IPS DF 6.9 (cell line): ENCODE measurements at regions not wholly inside any gene's neighbourhood (a gene's known extent, or its start where the extent isn't known, plus 50 kb on each side); places are given as distances from the start of the nearest gene placed in this dataset.

Source experiments
- DNase-seq: peaks from one replicate; pipeline ENCODE4 v3.0.0-alpha.2; 2013; ENCODE audit warnings: low read depth, low spot score
- H3K27ac ChIP-seq: one replicate; pipeline ENCODE4 v1.5.1; 2013; ENCODE audit warnings: low read length, control low read depth
- H3K27me3 ChIP-seq: 2 replicates; pipeline ENCODE4 v1.6.1; 2013; ENCODE audit warnings: mild to moderate bottlenecking, low read length; ENCODE audit not compliant: control insufficient read depth, insufficient read depth
- H3K36me3 ChIP-seq: 2 replicates; pipeline ENCODE4 v1.6.1; 2013; ENCODE audit warnings: low read length; ENCODE audit not compliant: control insufficient read depth, insufficient read depth
- H3K4me1 ChIP-seq: 2 replicates; pipeline ENCODE4 v1.6.1; 2013; ENCODE audit warnings: low read length; ENCODE audit not compliant: control insufficient read depth, insufficient read depth
- H3K4me3 ChIP-seq: 2 replicates; pipeline ENCODE4 v1.5.1; 2013; ENCODE audit warnings: mild to moderate bottlenecking, low read length
- H3K9me3 ChIP-seq: 2 replicates; pipeline ENCODE4 v1.6.1; 2013; ENCODE audit warnings: low read length, inconsistent platforms; ENCODE audit not compliant: control insufficient read depth, insufficient read depth
- WGBS: extraction: QIAGEN DNeasy Blood & Tissue Kit; methylation state at CpG from one replicate; pipeline ENCODE4 v1.1.7; 2013; ENCODE audit warnings: mixed read lengths, missing lambda C conversion rate; ENCODE audit not compliant: insufficient read length, insufficient coverage; 5-methylcytosine and 5-hydroxymethylcytosine counted together

DNA sequence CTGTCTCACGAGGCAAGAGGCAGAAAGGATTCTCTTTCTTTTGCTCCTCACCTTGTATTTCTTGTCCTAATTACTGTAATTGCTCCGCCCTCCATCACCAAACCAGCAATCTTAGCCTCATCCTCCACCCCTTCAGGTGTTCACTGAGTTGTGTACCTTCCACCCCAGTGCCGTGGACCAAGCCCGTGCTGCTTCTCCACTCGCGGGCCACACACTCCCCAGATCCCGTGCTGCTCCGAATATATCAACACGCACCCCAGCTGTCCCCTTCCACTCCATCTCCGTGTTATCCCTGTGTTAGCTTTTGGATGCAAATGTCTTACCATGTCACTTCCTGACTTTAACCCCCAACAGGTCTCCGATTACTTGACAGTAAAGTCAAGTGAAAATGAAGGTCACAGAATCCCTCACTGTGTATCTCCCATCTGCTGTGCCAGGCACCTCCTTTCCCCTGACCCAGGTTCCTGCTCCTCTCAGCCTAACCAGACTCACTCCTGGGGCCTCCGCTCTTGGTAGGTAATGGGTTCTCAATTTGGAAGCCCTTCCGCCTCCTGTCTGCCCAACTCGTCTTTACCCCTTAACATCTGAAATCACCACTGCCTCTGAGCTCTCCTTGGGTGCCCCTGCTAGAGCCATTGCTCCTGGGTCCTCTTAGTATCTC, 320.2 kb downstream of the MED10 start:
- H3K36me3 ChIP-seq: no peaks in the 10 kb centered on the region
- WGBS: no CpG with 5 or more reads among the region's 14 CpGs
- H3K27me3 ChIP-seq: no peaks in the 10 kb centered on the region
- H3K27ac ChIP-seq: no peak overlapping the region
- H3K4me1 ChIP-seq: no peaks in the 10 kb centered on the region
- no peak for DNase-seq
- H3K9me3 ChIP-seq: no peaks in the 10 kb centered on the region
- H3K4me3 ChIP-seq: no peak overlapping the region

DNA sequence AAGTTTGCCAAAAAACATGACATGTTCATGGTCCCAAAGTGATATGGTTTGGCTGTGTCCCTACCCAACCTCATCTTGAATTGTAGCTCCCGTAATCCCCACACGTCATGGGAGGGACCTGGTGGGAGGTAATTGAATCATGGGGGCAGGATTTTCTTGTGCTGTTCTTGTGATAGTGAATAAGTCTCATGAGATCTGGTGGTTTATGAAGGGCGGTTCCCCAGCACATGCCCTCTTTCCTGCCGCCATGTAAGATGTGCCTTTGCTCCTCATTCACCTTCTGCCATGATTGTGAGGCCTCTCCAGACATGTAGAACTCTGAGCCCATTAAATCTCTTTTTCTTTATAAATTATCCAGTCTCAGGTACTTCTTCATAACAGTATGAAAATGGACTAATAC, 322.1 kb downstream of the MED10 start:
- no peaks in the 10 kb centered on the region for H3K4me1 ChIP-seq
- H3K9me3 ChIP-seq: no peaks in the 10 kb centered on the region
- H3K36me3 ChIP-seq: no peaks in the 10 kb centered on the region
- no CpG with 5 or more reads among the region's 4 CpGs for WGBS
- DNase-seq: no peak
- no peaks in the 10 kb centered on the region for H3K27me3 ChIP-seq
- no peak overlapping the region for H3K4me3 ChIP-seq
- no peak overlapping the region for H3K27ac ChIP-seq

DNA sequence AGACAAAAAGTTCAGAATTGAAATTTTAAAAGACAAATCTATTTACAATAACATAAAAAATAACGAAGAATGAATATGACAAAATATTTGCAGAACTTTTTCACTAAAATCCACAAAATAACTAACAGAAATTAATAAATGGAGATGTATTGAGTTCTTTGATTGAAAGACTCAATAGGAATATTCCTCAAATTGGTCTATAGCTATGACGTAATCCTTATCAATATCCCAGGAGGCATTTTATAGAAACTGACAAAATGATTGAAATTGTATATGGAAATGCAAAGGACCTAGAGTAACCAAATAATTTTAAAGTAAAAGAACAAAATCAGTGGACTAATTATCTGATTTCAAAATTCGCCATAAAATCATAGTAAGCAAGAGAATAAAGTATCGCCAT, 328.7 kb downstream of the MED10 start:
- DNase-seq: no peak
- no peaks in the 10 kb centered on the region for H3K9me3 ChIP-seq
- no CpG with 5 or more reads among the region's 4 CpGs for WGBS
- no peak overlapping the region for H3K4me3 ChIP-seq
- no peak overlapping the region for H3K27ac ChIP-seq
- no peaks in the 10 kb centered on the region for H3K27me3 ChIP-seq
- H3K4me1 ChIP-seq: no peaks in the 10 kb centered on the region
- no peaks in the 10 kb centered on the region for H3K36me3 ChIP-seq

DNA sequence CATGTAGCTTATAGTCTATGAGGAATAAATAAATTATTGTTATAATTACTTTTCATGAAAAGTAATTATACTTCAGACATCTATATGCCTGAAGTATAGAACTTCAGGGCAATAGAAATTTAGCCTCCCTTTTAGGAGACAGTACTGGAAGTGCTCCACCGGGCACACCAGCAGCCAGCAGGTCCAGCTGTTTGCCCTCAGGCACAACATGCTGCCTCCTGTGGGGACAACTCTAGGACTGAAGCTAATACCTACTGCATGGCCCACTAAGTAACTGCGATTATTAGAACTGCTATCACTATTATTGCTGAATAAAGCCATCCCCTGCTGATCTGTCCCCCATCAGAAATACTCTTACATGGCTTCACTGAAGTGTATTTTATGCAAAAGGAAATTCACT, 329.6 kb downstream of the MED10 start:
- no peak overlapping the region for H3K27ac ChIP-seq
- no peaks in the 10 kb centered on the region for H3K36me3 ChIP-seq
- no peak overlapping the region for H3K4me3 ChIP-seq
- no peaks in the 10 kb centered on the region for H3K9me3 ChIP-seq
- no peak for DNase-seq
- H3K4me1 ChIP-seq: no peaks in the 10 kb centered on the region
- WGBS: no CpG with 5 or more reads among the region's 2 CpGs
- H3K27me3 ChIP-seq: no peaks in the 10 kb centered on the region

DNA sequence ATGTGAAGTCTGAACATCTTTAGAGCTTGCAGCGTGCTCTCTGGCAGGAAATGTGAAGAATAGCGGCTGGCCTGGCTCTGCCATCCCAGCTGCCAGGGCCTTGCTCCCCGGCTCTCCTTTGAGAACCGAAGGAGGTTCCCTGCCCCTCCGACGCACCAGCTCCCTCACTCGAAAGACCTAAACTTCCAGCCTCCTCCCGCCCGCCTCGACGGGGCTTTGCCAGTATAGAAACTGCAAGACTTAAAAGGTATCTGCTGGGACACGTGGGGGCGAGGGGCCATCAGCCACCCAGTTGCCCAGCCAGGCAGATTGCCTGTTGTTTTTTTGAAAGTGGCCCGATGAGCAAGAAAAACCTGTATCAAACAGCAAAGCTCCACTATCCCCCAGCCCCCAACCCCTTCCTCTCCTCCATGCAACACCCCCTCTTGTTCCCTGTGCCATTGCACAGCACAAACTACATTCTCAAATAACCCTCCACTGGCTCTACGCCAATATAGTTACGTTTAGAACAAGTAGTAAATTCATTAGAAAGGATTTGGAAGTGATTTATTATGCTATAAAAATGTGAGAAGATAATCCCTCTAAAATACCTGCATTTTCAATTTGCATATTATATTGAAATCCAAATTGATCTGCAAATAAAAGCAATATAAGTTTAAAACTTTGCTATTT, 331.9 kb downstream of the MED10 start:
- DNase-seq: no peak
- WGBS: no CpG with 5 or more reads among the region's 16 CpGs
- H3K4me3 ChIP-seq: no peak overlapping the region

DNA sequence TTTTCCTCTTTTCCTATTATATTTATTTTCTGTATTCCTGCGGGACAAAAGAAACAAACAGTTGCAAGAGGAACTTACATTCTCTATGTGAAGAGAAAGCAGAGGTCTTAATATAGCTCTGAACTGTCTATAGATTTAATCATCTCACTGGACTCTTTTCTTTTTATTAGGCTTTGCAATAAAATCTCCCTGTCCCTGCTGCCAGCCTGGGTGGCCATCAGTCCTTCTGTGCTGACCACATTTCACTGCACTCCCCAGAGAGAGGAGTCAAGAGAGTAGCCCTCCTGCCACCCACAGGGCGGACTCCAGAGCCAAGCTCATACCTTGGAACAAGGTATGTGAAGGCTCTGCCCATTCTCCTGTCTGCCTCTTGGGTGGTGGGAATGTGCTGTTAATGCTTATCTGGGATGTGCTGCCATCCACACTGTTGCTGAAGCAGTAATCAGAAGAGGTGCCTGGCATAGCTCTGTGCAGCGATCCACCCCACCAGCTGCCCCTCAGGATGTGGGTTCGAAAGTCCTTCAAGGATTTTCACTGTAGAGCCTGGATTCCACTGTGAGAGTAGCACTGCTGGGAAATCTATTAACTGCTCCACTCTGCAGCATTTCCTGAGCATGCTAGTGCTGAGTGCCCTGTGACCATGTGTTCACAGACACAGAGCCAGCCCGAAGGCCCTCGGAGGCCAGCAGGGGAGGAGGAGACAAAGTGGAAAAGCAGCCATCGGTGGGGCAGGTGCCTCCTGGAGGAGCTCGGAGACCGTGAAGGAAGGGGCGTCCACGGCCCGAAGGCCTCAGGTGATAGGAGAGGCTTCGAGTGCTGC, 334.6 kb downstream of the MED10 start:
- no peak overlapping the region for H3K27ac ChIP-seq
- H3K27me3 ChIP-seq: no peaks in the 10 kb centered on the region
- DNase-seq: no peak
- WGBS: no CpG with 5 or more reads among the region's 13 CpGs
- no peaks in the 10 kb centered on the region for H3K9me3 ChIP-seq
- no peaks in the 10 kb centered on the region for H3K36me3 ChIP-seq
- no peak overlapping the region for H3K4me3 ChIP-seq
- H3K4me1 ChIP-seq: no peaks in the 10 kb centered on the region

More for the DNA sequence above, 331.9 kb downstream of the MED10 start:
- H3K27ac ChIP-seq: no peak overlapping the region
- no peaks in the 10 kb centered on the region for H3K27me3 ChIP-seq
- no peaks in the 10 kb centered on the region for H3K4me1 ChIP-seq
- H3K9me3 ChIP-seq: no peaks in the 10 kb centered on the region
- no peaks in the 10 kb centered on the region for H3K36me3 ChIP-seq

DNA sequence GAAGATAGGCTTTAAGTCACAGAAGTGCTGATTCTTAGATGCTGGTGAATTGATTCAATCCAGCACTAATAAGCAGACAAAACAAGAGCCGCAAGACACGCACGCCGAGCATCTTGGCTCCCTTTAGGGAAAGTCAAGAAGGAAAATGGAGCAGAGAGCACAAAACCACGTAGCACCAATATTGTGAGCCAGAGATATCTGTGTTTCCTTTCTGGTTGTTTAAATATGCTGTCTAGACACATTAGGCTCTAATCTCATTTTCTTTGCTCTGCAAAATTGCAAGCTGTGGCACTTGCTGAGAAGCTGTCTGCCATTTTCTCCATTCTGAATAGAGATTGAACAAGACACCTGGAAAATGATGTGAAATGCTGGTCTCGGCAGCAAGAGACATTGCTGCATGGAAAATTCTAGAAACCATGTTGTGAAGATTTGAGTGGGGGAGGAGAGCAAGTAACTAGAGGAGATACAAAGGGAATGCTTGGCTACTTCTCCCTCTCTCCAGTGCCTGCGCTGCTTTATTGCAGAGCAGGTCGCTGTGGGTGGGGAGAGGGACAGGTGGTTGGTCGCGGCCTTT, 336.3 kb downstream of the MED10 start:
- no peak overlapping the region for H3K27ac ChIP-seq
- no peaks in the 10 kb centered on the region for H3K9me3 ChIP-seq
- no peaks in the 10 kb centered on the region for H3K27me3 ChIP-seq
- H3K36me3 ChIP-seq: no peaks in the 10 kb centered on the region
- no CpG with 5 or more reads among the region's 10 CpGs for WGBS
- H3K4me1 ChIP-seq: no peaks in the 10 kb centered on the region
- no peak for DNase-seq
- no peak overlapping the region for H3K4me3 ChIP-seq

DNA sequence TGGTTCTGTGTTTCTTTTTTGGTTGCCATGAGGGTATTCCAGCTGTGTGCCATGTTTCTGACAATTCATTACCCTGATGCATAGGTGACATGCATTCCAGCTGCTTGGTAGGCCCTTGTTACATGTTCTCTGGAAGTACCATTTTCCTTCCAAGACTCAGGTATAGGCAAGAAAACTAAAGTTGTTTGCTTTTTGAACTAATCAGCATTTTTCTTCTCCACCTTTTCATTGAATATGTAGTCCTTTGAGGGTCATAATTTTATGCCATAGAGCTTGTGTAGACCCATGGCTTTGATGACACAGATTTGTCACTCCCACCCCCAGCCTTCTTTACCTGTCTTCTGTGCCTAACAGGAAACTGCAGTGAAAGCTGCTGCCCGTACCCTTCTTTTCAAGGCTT, 339.2 kb downstream of the MED10 start:
- no peak overlapping the region for H3K4me3 ChIP-seq
- DNase-seq: no peak
- no CpG with 5 or more reads among the region's 1 CpG for WGBS
- no peaks in the 10 kb centered on the region for H3K36me3 ChIP-seq
- H3K27ac ChIP-seq: no peak overlapping the region
- H3K9me3 ChIP-seq: no peaks in the 10 kb centered on the region
- no peaks in the 10 kb centered on the region for H3K27me3 ChIP-seq
- no peaks in the 10 kb centered on the region for H3K4me1 ChIP-seq

DNA sequence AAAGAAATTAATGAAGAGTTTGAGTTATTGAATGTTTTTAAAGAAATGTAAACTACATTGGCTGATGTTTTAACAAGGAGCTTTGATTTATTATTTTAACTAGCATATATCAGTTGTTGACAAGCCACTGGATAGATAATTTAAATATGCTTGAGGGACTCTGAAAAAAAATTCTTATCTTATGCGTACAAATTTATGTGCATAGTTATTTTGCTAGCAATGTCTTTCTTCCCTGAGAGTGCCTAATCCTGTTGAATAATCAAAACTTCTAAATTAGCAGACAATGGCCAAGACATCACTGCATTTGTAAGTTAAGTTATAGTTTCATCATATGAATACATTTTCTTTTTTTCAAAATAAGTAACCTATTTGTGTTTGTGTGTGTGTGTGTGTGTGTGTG, 342.3 kb downstream of the MED10 start:
- H3K4me1 ChIP-seq: no peaks in the 10 kb centered on the region
- H3K36me3 ChIP-seq: no peaks in the 10 kb centered on the region
- WGBS: no CpG with 5 or more reads among the region's 1 CpG
- no peak for DNase-seq
- no peaks in the 10 kb centered on the region for H3K9me3 ChIP-seq
- no peaks in the 10 kb centered on the region for H3K27me3 ChIP-seq
- no peak overlapping the region for H3K4me3 ChIP-seq
- H3K27ac ChIP-seq: no peak overlapping the region

DNA sequence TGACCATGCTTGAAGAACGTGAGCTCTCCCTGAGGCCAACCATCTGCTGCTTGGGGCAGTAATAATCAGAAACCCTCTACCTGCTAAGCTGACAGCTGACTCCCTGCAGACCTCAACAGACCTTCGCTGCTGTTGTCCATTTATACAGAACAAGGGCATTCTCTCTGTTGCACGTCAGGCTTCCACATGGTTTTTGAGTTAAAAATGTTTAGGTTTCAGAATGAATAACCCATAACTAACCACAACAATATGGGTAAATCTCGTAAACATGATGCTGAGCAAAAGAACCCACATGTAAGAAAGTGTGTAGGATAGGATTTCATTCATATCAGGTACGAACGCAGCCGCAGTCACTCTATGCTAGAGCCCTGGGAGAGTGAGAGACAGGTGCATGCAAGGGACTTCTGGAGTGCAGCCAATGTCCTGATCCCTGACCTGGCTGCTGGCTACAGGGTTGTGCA, 348.5 kb downstream of the MED10 start:
- Histone ChIP-seq H3K4me1 (no peaks in the 10 kb centered on the region), H3K9me3 (no peaks in the 10 kb centered on the region), H3K4me3 (no peak overlapping the region), H3K36me3 (no peaks in the 10 kb centered on the region), H3K27ac (no peak overlapping the region), H3K27me3 (no peaks in the 10 kb centered on the region)
- DNase-seq: no peak
- WGBS: no CpG with 5 or more reads among the region's 7 CpGs
